Psoas muscle (tissue), 7 donors: ENCODE measurements at regions not wholly inside any gene's neighbourhood (a gene's known extent, or its start where the extent isn't known, plus 50 kb on each side); places are given as distances from the start of the nearest gene placed in this dataset.

Source experiments
- ATAC-seq, 4 donors: fragments of 200-7000 bp; cut with Tn5 transposase; one replicate each; pipeline ENCODE4 v1.9.1; 2020; ENCODE audit warnings: moderate library complexity in 3 of 4, mild to moderate bottlenecking in 2 of 4
- DNase-seq, 2 donors: peaks; one replicate each; pipeline ENCODE4 v3.0.0-alpha.2; 2020
- H3K27ac ChIP-seq: fragments of 200-600 bp; one replicate; pipeline ENCODE4 v1.8.0; 2022
- H3K27me3 ChIP-seq, 3 donors: fragments of 200-600 bp in 1 of 3; one replicate each; pipeline versions ENCODE4 v1.6.1 to v1.8.0; 2013 to 2022; ENCODE audit warnings: low read length in 2 of 3, mild to moderate bottlenecking in 2 of 3, moderate library complexity in 1 of 3; ENCODE audit not compliant: insufficient read depth in 3 of 3
- H3K36me3 ChIP-seq, 2 donors: fragments of 200-600 bp in 1 of 2; one replicate each; pipeline versions ENCODE4 v1.6.1 to v1.8.0; 2013 to 2022; ENCODE audit warnings: low read depth in 1 of 2, mild to moderate bottlenecking in 1 of 2, moderate library complexity in 1 of 2; ENCODE audit not compliant: insufficient read depth in 1 of 2
- H3K4me1 ChIP-seq: fragments of 200-600 bp; one replicate; pipeline ENCODE4 v1.8.0; 2022
- H3K4me3 ChIP-seq: fragments of 200-600 bp; one replicate; pipeline ENCODE4 v1.8.0; 2022; ENCODE audit warnings: mild to moderate bottlenecking
- H3K9me3 ChIP-seq: fragments of 200-600 bp; one replicate; pipeline ENCODE4 v1.8.0; 2022
- CTCF ChIP-seq: fragments of 200-600 bp; IDR thresholded peaks from one replicate; pipeline ENCODE4 v1.8.0; 2022; ENCODE audit warnings: antibody characterized with exemption
- WGBS, 3 donors: extraction: QIAGEN DNeasy Blood & Tissue Kit; methylation state at CpG; one replicate each; pipeline versions ENCODE4 v1.1.6 to v1.1.7; 2013; 5-methylcytosine and 5-hydroxymethylcytosine counted together
- intact Hi-C, 2 donors: fragments of 100-400 bp; cut with DNase I; formaldehyde crosslinking; loops; one replicate each; pipeline versions ENCODE4 v1.11.0 to v1.14.2; 2022
- donor health status: healthy with polysubstance abuse.
- donor health status: DM: no; HTN: no; CAD: no; lungs with moderate emphysema.
- donor health status: Bipolar disorder and iron deficiency.
- donor health status: healthy.
- donor health status: DM: yes; HTN: yes; CAD: no.
- donor health status: DM: no; HTN: no; CAD: no.
- donor health status: DM: yes; HTN: yes; CAD: no.

DNA sequence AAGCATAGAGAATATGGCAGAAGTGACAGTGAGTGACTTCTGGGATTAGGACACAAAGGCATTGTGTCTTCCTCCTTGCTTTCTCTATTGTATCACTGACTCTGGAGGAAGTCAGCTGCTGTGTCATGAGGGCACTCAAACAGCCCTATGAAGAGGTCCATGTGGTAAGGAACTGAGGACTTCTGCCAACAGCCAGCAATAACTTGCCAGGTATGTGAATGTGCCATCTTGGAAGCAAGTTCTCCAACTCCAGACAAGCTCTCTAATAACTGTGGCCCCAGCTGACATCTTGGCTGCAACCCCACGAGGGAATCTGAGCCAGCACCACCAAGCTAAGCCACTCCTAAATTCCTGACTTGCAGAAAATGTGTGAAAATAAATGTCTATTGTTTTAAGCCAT lies 83.6 kb upstream of the ZBED5 start:
- intact Hi-C loops, result no loop called here
- no peak for DNase-seq
- H3K27me3 ChIP-seq, result no peaks in the 10 kb centered on the region
- TF ChIP-seq CTCF, result no peak
- no peak overlapping the region for H3K27ac ChIP-seq
- peaks cover 9% of the 10 kb centered on the region for H3K4me1 ChIP-seq
- H3K9me3 ChIP-seq, result no peaks in the 10 kb centered on the region
- WGBS, 3 donors, result 17 to 33% (median 24%) methylated on average over 1 of the region's 1 CpG
- ATAC-seq, result peak in 3 of 4 donors; percentile 50 to 80 (median 68)
- H3K36me3 ChIP-seq, result no peaks in the 10 kb centered on the region
- H3K4me3 ChIP-seq, result no peak overlapping the region

GRCh38 chr11:10938650-10939387 lies 81.0 kb upstream of the ZBED5 start:
- intact Hi-C loops, result loop anchor here in 1 of 2 donors (10.0 kb wide), 2 partner anchors 326 to 846 kb away; no protein-coding TSS in a partner anchor
- no peak overlapping the region for H3K27ac ChIP-seq
- no peak for ATAC-seq

DNA sequence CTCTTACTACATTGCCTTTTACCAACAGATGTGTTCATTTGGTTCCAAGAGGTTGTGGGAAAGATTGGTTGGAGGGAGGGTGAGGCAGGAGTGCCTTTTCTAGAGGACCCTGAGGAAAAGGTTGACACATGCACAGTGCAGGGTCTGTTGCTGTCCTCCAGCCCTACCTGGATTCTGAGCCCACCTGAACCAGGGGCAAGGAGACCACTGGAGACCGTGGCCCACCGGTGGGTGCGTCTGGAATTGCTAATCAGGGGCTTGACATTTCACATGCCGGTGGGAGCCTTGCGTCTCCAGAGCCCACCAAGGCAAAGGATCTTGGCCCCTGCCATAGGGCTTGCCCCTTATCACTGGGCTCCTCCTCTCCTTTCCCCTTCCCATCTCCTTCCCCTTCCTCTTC lies 80.4 kb upstream of the ZBED5 start:
- no peak overlapping the region for H3K27ac ChIP-seq
- no peak for ATAC-seq
- H3K27me3 ChIP-seq, result no peaks in the 10 kb centered on the region
- no peak overlapping the region for H3K4me3 ChIP-seq
- TF ChIP-seq CTCF, result no peak
- WGBS, 3 donors, result 96 to 98% (median 97%) methylated on average over 5 of the region's 5 CpGs
- intact Hi-C loops, result loop anchor here in 1 of 2 donors (10.0 kb wide), 2 partner anchors 327 to 847 kb away; no protein-coding TSS in a partner anchor
- no peaks in the 10 kb centered on the region for H3K36me3 ChIP-seq
- DNase-seq, result no peak
- peaks cover 9% of the 10 kb centered on the region for H3K4me1 ChIP-seq
- no peaks in the 10 kb centered on the region for H3K9me3 ChIP-seq

More at GRCh38 chr11:10938650-10939387, 81.0 kb upstream of the ZBED5 start:
- no peak for TF ChIP-seq CTCF
- Histone ChIP-seq H3K4me1 (peaks cover 9% of the 10 kb centered on the region), H3K9me3 (no peaks in the 10 kb centered on the region), H3K36me3 (no peaks in the 10 kb centered on the region), H3K27me3 (no peaks in the 10 kb centered on the region), H3K4me3 (no peak overlapping the region)
- DNase-seq, result no peak
- WGBS, 3 donors, result 92 to 95% (median 93%) methylated on average over 5 of the region's 5 CpGs

DNA sequence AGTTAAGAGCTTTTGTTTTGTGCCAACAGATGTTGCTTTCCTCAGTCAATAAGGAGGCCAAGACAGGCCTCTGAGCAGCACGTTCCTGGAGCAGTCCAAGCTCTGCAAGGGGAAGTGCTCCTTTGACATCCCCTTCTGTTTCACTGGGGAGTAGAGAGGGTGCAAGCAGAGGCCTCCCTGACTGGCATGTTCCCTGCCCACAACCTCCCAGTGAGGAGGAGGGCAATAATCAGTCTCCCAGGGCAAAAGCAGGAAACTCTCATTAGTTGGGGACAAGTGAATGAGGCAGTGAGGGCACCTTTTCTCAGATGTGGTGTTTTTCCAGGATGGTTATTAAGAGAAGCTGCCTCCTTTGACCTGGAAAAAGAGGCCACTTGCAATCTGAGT lies 79.5 kb upstream of the ZBED5 start:
- intact Hi-C loops, result loop anchor here in 1 of 2 donors (10.0 kb wide), 2 partner anchors 327 to 847 kb away; no protein-coding TSS in a partner anchor
- WGBS, 3 donors, result 74 to 89% (median 80%) methylated on average over 1 of the region's 1 CpG
- H3K27ac ChIP-seq, result no peak overlapping the region
- no peaks in the 10 kb centered on the region for H3K27me3 ChIP-seq
- peaks cover 9% of the 10 kb centered on the region for H3K4me1 ChIP-seq
- H3K9me3 ChIP-seq, result no peaks in the 10 kb centered on the region
- no peak for TF ChIP-seq CTCF
- no peak overlapping the region for H3K4me3 ChIP-seq
- H3K36me3 ChIP-seq, result no peaks in the 10 kb centered on the region
- DNase-seq (no peak), ATAC-seq (no peak)
